Left forelimb (tissue), 1 donor: ENCODE measurements at regions not wholly inside any gene's neighbourhood (a gene's known extent, or its start where the extent isn't known, plus 50 kb on each side); places are given as distances from the start of the nearest gene placed in this dataset.
"Not testable (repeated sequence)": the region's sequence is repeated elsewhere in the genome, so short reads cannot be mapped to it uniquely, and the experiment has no call there.

Experiments used
- DNase-seq: peaks from one replicate; pipeline ENCODE4 v3.0.0-alpha.2; 2018; ENCODE audit warnings: low spot score

DNA sequence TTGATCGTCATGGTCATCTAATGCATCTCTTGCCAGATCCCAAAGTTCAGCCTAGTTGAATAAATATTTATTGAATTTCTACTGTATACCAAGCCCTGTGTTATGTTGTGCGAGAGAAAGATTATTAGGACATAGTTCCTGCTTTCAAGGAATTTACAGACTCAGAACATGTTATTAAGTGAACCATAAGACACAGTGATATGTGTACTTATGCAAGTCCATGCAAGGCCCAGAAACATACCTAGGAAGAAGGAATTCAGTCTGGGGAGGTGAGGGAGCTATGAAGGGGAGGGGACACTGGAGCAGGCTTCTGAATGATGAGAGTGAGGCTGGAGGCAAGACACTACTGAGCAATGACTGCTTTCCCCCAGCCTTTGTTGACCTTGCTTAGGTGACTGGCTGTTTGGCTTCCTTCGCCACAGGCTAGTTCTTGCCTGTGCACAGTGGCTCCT is 81.4 kb downstream of the ACAA2 start:
- DNase-seq, result no peak

DNA sequence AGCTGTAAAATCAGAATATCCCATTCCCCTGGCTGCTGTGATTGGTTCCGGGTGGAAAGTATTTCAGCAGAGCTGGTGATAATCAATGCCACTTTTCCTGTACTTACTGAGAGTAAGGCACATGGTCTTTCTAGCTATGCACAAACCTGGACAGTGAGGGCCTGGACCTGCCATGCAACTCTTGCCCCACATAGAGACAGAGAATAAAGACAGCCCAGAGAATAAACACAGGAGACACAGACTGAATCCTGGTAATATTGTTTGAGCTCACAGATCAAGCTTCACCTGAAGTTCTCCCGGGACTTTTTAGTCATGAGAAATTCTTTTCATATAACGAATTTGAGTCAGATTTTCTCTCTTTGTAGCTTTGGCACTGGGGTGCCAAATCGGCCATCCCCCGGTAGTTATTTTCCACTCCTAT is 81.9 kb downstream of the ACAA2 start:
- no peak for DNase-seq

DNA sequence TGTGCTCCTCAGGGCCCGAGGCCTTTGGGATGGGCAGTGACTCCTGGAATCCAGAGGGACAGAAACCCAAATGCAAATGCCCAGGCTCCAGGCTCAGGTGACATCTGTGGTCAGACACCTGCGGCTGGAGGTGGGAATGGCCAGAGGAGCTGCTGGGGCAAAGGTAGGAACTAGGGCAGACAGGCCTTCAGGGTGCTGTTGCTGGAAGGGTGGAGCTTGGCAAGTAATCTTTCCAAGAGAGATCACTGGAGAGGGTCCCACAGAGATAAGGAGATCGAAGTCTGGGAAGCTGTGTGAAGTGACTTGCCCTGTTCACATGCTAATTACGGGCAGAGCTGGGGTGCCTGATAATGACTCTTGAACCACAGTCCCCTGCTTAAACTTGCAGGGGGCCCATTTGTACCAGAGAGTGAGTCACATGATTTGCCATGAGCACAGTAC is 82.4 kb downstream of the ACAA2 start:
- no peak for DNase-seq

DNA sequence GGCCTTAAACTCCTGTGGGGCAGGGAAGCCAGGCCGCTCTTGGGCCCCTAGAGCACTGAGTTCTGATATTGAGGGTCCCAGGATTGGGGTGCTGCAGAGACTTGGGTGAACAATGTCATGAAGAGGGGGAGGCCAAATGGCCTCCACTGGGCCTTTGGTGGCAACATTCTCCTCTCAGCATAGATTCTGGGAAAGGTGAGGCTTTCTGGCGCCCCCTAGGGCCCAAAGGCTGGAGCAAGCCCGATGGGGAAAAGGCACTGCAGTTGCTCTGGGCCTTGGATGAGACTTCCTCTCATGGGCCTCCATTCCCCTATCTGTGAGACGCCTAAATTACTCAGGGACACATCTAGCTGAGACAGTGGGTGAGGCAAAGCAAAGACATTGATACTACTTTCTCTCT is 84.8 kb downstream of the ACAA2 start:
- no peak for DNase-seq

- DNase-seq, result no peak
These were observed 85.5 kb downstream of the ACAA2 start for GRCh38 chr18:49727816-49728215.

- no peak for DNase-seq
These were observed 86.7 kb downstream of the ACAA2 start for GRCh38 chr18:49726675-49726963.

- peak; percentile 85 for DNase-seq
These were observed 87.3 kb downstream of the ACAA2 start for GRCh38 chr18:49725809-49726674.

- DNase-seq, result no peak
These were observed 89.6 kb downstream of the ACAA2 start for GRCh38 chr18:49723648-49724180.

GRCh38 chr18:49722477-49722876 is 90.9 kb downstream of the ACAA2 start:
- DNase-seq, result no peak

DNA sequence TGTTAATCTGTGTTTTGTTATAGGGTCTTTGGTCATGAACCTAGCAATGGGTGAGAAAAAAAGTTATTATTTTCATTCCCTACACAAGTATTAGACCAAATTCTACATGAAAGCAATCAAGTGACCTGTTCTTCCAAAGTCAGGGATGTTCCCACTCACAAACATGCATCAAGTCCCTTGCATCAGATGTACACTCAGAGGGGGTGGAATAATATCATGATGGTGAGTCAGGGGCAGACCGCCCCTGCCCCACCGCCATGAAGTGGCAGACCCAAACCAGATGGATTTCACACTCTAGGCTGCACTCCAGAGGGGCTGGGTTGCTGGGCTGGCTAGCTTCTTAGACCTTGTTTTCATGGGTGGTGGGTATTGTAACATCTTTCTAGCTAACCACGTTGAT is 91.4 kb downstream of the ACAA2 start:
- DNase-seq, result no peak

- DNase-seq, result not testable (repeated sequence)
These were observed 92.4 kb downstream of the ACAA2 start for GRCh38 chr18:49720944-49721343.

DNA sequence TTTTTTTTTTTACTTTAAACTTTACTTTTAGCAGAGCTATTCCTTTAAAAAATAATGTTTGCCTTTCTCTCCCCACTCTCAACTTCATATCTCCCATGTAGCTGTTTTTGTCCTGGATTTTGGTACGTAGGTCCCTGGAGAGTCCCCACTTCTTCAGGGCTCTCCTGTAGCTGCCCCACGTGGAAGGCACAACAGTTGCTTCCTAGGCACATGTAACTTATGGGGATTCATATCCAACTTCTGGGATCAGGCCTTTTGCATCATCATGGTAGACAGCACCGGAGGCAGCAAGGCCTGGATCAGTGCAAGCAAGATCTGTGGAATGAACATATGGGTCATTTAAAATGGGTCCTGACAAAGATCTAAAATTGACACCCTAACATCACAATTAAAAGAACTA is 95.7 kb downstream of the ACAA2 start:
- DNase-seq, result no peak

DNA sequence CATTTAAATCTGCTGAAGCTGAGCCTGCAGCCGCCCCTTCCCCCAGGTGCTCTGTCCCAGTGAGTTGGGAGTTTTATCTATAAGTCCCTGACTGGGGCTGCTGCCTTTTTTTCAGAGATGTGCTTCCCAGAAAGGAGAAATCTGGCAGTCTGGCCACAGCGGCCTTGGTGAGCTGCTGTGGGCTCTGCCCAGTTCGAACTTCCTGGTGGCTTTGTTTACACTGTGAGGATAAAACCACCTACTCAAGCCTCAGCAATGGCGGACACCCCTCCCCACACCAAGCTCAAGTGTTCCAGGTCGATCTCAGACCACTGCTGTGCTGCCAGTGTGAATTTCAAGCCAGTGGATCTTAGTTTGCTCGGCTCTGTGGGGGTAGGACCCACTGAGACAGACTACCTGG is 97.3 kb downstream of the ACAA2 start:
- no peak for DNase-seq

DNA sequence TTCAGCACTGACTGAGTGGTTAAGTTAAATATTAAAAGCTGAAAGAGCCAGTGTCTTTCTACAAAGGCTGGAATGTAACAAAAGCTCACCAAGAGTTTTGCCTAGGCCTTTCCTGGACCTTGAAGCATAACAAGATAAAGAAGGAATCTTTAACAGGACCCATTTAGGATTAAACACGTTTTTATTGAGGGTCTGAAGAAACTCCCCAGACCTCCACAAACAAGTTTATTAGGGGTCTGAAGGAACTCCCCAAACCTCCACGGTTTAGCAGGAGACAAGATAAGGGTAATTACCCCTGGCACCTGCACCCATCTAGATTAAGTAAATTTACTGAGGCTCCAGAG is 104.0 kb downstream of the ACAA2 start:
- DNase-seq, result no peak

DNA sequence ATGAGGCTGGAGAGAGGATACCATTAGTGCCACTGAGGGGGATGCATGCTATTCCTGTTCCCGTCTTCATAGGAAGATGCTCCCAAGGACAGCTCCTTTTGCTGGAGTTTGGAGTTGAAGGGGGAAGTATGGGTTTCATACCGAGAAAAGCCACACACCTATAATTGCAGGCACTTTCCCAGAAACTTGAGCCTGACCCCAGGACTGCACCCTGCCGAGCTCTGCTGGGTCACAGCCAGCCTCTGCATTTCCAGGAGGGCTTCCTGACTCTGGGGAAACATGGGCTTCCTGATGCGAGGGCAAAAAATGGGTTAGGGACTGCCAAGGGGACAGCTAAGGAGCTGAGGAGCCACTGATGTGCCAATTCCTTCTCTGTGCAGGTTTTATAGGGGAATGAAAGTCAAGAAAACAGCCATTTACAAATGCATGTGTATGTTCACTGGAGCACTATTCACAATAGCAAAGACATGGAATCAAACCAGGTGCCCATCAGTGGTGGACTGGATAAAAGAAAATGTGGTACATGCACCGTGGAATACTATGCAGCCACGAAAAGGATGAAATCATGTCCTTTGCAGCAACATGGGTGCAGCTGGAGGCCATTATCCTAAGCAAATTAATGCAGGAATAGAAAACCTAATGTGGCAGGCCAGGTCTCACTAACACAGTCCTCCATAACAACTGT is 104.5 kb downstream of the ACAA2 start:
- DNase-seq, result no peak

DNA sequence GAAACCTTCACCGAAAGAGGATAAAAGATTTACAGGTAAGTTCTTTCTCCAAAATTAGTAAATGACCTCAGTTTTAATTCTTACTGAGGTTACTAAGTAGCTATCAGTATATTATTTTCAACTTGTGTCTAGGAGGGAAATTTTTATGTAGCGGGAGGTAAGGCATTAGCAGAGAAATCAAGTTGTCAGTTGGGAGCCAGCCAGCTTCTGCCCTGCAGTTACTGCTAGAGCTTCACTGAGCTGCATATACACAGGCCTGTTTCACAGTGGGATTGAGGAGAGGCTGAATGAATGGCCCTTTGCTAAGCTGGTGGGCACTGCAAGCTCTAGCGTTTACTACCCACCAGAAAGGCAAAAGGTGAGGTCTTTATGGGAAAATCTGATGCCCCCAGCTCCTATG is 105.7 kb downstream of the ACAA2 start:
- DNase-seq, result no peak

- DNase-seq, result no peak
These were observed 109.0 kb downstream of the ACAA2 start for GRCh38 chr18:49704334-49704733.

GRCh38 chr18:49701190-49701589 is 112.1 kb downstream of the ACAA2 start:
- no peak for DNase-seq

- no peak for DNase-seq
These were observed 114.0 kb downstream of the ACAA2 start for GRCh38 chr18:49699303-49699702.

- DNase-seq, result no peak
These were observed 114.8 kb downstream of the ACAA2 start for GRCh38 chr18:49698525-49699025.

GRCh38 chr18:49697757-49698524 is 115.4 kb downstream of the ACAA2 start:
- peak; percentile 78 for DNase-seq

- no peak for DNase-seq
These were observed 116.3 kb downstream of the ACAA2 start for GRCh38 chr18:49697049-49697448.
